Keratinocyte (primary cell): ENCODE measurements at regions not wholly inside any gene's neighbourhood (a gene's known extent, or its start where the extent isn't known, plus 50 kb on each side); places are given as distances from the start of the nearest gene placed in this dataset.

Experiments used
- CTCF ChIP-seq, 3 experiments: IDR thresholded peaks in 1 of 3; conservative IDR thresholded peaks in 1 of 3; optimal IDR thresholded peaks in 1 of 3; 2 replicates in 2 of 3; 3 replicates in 1 of 3; pipeline versions ENCODE3 to v1.5.1; 2011; ENCODE audit warnings: low read length in 3 of 3, mild to moderate bottlenecking in 3 of 3, moderate library complexity in 2 of 3, control low read depth in 1 of 3, inconsistent platforms in 1 of 3; ENCODE audit not compliant: insufficient read depth in 2 of 3; ENCODE audit errors: extremely low read depth in 1 of 3
- EZH2 ChIP-seq: IDR thresholded peaks from one replicate; pipeline ENCODE4 v1.6.1; 2012; ENCODE audit warnings: inconsistent platforms, mild to moderate bottlenecking, low read length, moderate library complexity

DNA sequence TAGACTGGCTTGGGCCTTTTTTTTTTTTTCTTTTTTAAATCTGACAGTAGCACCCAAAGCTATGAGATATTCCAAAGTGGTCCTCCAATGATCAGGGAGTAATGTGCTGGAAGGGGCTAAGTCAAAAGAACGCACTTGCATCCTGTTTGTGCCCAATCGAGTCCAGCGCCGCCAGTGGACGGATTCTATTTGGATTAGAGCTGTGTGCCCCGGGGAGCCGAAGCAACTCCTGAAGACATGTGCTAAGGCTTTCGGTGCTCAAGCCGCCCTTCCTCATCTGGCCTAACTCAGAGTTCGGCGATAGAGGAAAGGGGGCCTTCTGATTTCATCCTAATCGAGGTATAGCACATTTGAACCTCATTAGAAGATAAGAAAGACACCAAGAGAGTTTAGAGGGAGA is 147.8 kb upstream of the NECTIN1 start:
- no peak for TF ChIP-seq EZH2
- TF ChIP-seq CTCF (optimal IDR thresholded peaks at IDR 0.05 in 1 of 3, IDR thresholded peaks at IDR 0.05 in 1 of 3, conservative IDR thresholded peaks at IDR 0.05 in 1 of 3; ENCODE audit: extremely low read depth in 1 of 3, insufficient read depth in 2 of 3, low read length in 3 of 3) = no peak
